ENCODE measurements at regions not wholly inside any gene's neighbourhood (a gene's known extent, or its start where the extent isn't known, plus 50 kb on each side); places are given as distances from the start of the nearest gene placed in this dataset.

GRCh38 chr7:27459021-27459730 is 203.5 kb downstream of the HIBADH start:
- TF ChIP-seq ARNTL (CRISPR knock-in tag; IDR thresholded peaks at IDR 0.05; ENCODE audit: borderline replicate concordance, low read depth) (no peak), ISL1 (CRISPR knock-in tag; IDR thresholded peaks at IDR 0.05) (no peak), CSDC2 (CRISPR knock-in tag; IDR thresholded peaks at IDR 0.05) (no peak), TCF4 (CRISPR knock-in tag; IDR thresholded peaks at IDR 0.05; ENCODE audit: borderline replicate concordance) (no peak), CREB5 (CRISPR knock-in tag; IDR thresholded peaks at IDR 0.05; ENCODE audit: low read depth) (no peak), PPARA (CRISPR knock-in tag; IDR thresholded peaks at IDR 0.05; ENCODE audit: borderline replicate concordance) (no peak), SNAI2 (CRISPR knock-in tag; IDR thresholded peaks at IDR 0.05) (no peak), ZFP3 (CRISPR knock-in tag; IDR thresholded peaks at IDR 0.05) (no peak), TOX (CRISPR knock-in tag; IDR thresholded peaks at IDR 0.05; ENCODE audit: borderline replicate concordance) (no peak), PATZ1 (CRISPR knock-in tag; IDR thresholded peaks at IDR 0.05; ENCODE audit: borderline replicate concordance) (no peak), ZFP30 (CRISPR knock-in tag; IDR thresholded peaks at IDR 0.05) (no peak), ZNF565 (CRISPR knock-in tag; conservative IDR thresholded peaks at IDR 0.05; ENCODE audit: low read depth) (no peak), POU6F1 (CRISPR knock-in tag; IDR thresholded peaks at IDR 0.05; ENCODE audit: borderline replicate concordance, low read depth) (no peak), RARB (CRISPR knock-in tag; IDR thresholded peaks at IDR 0.05) (no peak)

Measured in SK-N-SH treated with all-trans-retinoic acid at 6 μM for 48 hours (cell line).